PC-3 (cell line): ENCODE measurements at regions not wholly inside any gene's neighbourhood (a gene's known extent, or its start where the extent isn't known, plus 50 kb on each side); places are given as distances from the start of the nearest gene placed in this dataset.

Source experiments
- CTCF ChIP-seq: fragments of 300-600 bp; sonication (generic); conservative IDR thresholded peaks from 2 replicates; pipeline ENCODE4 v1.5.1; 2017; ENCODE audit warnings: antibody characterized with exemption, low read depth, mild to moderate bottlenecking, low read length
- EZH2 ChIP-seq: fragments of 300-600 bp; sonication (generic); IDR thresholded peaks from one replicate; pipeline ENCODE4 v1.6.1; 2017; ENCODE audit warnings: antibody characterized with exemption, mild to moderate bottlenecking, low read length; ENCODE audit not compliant: unreplicated experiment

- TF ChIP-seq EZH2 (no peak), CTCF (no peak)
Observed at GRCh38 chr12:61009192-61009591, 1251.0 kb upstream of the USP15 start.
